ENCODE measurements at regions not wholly inside any gene's neighbourhood (a gene's known extent, or its start where the extent isn't known, plus 50 kb on each side); places are given as distances from the start of the nearest gene placed in this dataset.
A peak's percentile ranks its signal among the peaks of the same experiment; 100 is the strongest.
"Not testable (repeated sequence)": the region's sequence is repeated elsewhere in the genome, so short reads cannot be mapped to it uniquely, and the experiment has no call there.

- DNase-seq, result no peak
Measured at GRCh38 chr11:49499117-49499516, 290.7 kb upstream of the FOLH1 start.

DNA sequence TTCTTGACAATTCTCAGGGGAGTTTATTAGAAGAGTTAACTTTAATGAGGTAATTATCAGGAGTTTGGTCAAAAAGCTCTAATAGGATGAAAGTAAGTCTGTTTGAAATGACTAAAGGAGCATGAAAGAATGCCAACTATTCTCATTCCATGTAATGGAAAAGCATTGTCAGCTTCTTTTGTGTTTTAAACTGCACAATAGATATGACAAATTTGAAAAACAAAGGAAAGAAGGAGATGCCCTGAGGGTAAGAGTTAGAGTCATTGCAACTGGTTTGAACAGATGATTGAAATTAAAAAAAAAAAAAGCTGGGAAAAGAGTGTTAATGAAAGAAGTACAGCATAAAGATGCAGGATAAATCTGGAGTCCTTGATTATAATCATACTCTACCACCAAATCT is 296.8 kb upstream of the FOLH1 start:
- no peak for DNase-seq

DNA sequence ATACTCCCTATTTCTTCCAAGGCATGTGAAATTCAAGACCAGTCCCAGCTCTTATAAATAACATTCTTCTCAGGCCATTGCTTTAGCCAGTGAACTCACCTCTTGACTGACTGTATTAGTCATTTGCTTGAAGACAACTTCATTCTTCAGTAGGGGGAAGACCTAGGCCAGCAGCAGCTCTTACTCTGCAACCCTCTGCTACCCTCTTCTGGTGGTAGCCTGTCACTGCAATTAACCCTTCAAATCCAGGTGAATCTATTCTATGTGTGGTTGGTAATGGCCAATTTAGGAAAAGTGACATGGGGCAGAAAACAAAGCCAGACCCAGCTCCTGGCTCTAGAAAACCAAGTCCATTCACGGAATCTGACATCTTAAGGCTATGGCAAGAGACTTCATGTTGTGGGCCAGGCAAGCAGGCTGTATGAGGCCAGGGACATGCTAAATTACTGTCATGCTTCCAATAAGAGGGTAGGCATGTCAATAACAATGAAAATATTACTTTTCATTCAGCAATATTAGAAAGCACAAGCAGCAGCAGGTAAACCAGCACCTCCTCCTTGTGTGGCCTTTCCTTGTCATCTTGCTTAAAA is 317.9 kb upstream of the FOLH1 start:
- DNase-seq, result peak; percentile 1

DNA sequence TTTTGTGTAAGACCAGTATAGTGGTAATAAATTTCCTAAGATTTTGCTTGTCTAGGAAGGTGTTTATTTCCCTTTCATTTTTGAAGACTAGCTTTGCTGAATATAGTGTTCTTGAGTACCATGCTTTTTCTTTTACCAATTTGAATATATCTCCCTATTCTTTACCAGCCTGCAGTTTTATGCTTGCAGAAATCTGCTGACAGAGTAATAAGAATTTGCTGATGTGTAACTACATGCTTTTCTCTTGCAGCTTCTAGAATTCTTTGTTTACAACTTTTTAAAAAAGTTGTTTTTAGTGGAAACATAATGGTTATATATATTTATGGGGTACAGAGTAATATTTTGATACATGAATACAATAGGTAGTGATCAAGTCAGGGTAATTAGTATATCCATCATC is 324.8 kb upstream of the FOLH1 start:
- no peak for DNase-seq

DNA sequence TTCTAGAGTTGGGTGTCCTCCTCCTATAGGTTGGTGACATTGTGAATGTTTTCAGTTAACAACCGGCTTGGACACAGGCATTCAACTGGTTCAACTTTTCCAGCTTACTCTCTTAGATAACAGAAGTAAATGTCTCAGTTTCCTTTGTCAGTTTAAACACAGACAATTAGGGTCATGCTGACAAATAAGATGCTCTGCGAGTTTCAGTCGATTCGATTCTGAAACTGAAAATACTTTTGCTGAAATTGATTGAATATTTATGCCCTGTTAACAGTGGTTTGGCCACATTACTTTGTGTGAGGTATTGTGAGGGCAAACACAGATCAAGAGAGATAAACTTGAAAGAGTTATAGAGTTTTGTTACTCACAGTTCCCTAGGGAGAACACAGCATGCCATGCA is 330.5 kb upstream of the FOLH1 start:
- DNase-seq, result not testable (repeated sequence)

DNA sequence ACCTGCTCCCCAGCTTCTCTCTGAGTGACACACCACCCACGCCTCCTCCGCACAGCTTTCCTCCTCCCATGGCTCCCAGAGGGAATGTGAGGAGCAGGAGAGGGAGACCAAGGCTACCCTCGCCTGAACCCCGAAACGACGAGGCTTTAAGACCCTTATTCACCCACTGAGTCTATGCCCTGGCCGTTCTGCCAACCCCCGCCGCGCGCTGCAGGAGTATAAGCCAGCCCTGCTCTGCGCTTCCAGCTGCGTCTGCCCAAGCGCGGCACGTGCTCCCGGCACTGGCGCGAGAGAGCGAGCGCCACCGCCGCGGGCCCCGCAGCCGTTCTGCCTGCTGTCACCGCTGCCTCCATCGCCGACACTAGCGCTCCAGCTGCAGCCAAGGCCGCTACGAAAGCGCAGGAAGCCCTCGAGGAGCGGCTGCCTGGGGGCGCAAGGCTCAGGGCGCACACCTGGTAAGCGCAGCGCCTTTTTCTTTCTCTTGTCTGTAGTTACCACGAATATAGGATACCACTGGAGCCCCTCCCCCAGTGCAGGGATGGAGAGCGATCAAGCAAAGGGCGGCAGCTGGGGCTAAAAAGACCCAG is 350.0 kb upstream of the FOLH1 start:
- DNase-seq, result not testable (repeated sequence)

DNA sequence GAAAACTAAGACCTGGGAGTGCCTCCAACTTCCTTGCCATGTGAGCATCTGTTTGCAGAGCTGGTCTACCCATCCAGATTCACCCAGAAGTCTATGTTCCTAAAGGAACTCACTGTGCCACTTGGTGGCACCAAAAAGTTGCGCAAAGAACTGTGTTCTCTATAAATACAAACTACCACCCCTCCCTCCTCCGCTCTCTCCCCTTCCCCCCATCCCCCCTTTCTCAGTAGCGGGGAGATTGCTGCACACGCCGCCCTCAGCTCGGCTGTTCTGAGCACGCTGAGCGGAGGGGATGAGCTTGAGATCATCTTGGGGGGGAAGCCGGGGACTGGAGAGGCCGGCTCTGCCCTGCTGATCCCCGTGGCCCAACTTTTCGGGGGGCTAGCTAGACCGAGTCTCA is 352.2 kb upstream of the FOLH1 start:
- DNase-seq, result not testable (repeated sequence)

DNA sequence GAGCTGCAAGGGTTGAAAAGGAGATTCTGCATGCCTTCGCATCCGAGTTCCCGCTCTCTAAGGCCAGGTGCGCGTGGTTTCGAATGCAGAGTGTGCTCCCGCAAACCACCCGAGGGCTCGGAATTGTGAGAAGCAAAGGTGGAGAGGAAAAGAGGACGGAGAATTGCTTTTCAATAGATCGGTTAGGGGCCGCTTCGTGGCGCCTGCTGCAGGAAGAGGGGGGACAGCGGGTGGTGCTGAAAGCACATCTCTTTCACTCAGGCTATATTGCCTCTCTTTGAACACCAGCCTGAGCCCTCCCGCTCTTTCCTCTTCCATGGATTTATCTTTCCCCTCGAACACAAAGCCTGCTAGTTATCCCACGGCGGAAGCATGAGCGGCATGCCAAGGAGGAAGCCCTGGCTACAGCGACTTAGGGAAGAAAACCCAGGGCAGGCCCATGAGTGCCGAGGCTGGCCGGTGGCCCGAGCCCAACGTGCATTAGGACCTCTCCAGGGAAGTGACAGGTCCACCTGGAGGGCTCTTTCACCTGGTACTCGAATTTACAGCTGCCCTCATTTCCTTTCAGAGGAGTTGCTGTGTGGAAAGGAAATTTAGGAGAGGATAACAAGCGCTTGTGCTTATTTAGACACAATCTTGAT is 353.0 kb upstream of the FOLH1 start:
- DNase-seq, result not testable (repeated sequence)

DNA sequence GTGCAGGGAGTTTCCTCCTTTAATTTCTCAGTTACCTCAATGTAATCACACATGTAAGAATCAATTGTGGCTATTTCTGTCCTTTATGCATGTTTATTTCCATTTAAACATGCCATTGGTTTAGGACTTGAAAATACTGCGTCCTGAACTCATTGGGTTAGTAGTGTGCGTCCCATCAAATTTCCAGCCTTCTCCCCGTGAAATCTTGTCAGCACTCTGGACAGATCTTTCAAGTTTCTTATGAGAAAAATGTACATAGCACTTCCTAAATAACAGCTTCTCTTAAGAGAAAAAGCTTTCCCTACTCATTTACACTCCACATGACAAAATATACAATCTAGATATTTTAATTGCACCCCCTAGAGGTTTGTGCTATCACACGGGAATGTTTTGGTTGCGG is 353.9 kb upstream of the FOLH1 start:
- DNase-seq, result not testable (repeated sequence)

- not testable (repeated sequence) for DNase-seq
Measured at GRCh38 chr11:49579492-49579891, 371.1 kb upstream of the FOLH1 start.

- not testable (repeated sequence) for DNase-seq
Measured at GRCh38 chr11:49585495-49585894, 366.7 kb upstream of the OR4C13 start.

DNA sequence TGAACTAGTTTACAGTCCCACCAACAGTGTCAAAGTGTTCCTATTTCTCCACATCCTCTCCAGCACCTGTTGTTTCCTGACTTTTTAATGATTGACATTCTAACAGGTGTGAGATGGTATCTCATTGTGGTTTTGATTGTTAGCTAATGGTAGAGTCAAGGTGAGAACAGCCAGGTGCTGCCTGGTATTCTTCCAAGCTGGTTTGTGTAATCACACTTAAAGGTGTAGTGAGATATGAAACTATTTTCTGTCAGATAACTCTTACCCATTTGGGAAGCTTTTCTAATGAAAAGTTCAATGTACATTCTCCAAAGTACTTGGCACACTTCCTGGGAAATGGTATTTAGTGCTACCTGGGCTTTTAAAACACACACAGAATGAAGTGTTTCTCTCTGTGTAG is 343.3 kb upstream of the OR4C13 start:
- not testable (repeated sequence) for DNase-seq

DNA sequence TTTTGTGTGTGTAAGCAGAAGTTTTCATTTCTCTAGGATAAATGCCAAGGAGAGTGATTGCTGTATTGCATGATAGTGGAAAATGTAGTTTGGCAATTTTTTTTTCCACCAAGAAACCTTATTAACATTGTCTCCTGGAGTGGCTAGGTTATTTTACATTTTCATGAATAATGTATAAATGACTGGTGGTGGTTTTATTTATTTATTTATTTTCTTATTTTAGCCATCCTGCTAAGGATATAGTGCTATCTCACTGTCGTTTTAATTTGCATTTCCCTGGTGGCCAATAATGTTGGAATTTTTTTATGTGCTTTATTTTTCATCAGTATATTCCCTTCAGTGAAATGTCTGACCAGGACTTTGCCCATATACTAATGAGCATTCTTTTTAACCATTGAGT is 328.3 kb upstream of the OR4C13 start:
- DNase-seq, result not testable (repeated sequence)

GRCh38 chr11:49670705-49671104 is 281.5 kb upstream of the OR4C13 start:
- not testable (repeated sequence) for DNase-seq

- DNase-seq, result not testable (repeated sequence)
Measured at GRCh38 chr11:49702121-49702520, 250.1 kb upstream of the OR4C13 start.

- DNase-seq, result not testable (repeated sequence)
Measured at GRCh38 chr11:49750447-49750846, 201.7 kb upstream of the OR4C13 start.

- not testable (repeated sequence) for DNase-seq
Measured at GRCh38 chr11:49750960-49751359, 201.2 kb upstream of the OR4C13 start.

DNA sequence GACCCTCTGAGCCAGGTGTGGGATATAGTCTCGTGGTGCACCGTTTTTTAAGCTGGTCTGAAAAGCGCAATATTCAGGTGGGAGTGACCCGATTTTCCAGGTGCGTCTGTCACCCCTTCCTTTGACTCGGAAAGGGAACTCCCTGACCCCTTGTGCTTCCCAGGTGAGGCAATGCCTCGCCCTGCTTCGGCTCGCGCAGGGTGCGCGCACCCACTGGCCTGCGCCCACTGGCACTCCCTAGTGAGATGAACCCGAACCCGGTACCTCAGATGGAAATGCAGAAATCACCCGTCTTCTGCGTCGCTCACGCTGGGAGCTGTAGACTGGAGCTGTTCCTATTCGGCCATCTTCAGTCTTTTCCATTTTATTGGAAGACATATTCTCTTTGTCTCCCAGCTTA is 171.4 kb upstream of the OR4C13 start:
- not testable (repeated sequence) for DNase-seq

- not testable (repeated sequence) for DNase-seq
Measured at GRCh38 chr11:49782000-49782399, 170.2 kb upstream of the OR4C13 start.

DNA sequence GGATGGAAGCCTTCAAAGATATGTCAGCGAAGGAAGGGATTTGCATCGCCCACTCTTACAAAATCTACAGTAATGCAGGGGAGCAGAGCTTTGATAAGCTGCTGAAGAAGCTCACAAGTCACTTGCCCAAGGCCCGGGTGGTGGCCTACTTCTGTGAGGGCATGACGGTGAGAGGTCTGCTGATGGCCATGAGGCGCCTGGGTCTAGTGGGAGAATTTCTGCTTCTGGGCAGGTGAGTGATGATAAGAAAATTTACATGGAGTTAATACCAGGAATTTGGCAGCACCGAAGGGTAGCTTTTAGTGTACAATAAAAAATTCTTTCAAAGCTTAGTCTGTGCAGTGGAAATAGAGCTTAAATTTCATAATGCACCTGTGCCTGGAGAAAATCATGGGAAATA is 168.3 kb upstream of the OR4C13 start:
- DNase-seq, result not testable (repeated sequence)

DNA sequence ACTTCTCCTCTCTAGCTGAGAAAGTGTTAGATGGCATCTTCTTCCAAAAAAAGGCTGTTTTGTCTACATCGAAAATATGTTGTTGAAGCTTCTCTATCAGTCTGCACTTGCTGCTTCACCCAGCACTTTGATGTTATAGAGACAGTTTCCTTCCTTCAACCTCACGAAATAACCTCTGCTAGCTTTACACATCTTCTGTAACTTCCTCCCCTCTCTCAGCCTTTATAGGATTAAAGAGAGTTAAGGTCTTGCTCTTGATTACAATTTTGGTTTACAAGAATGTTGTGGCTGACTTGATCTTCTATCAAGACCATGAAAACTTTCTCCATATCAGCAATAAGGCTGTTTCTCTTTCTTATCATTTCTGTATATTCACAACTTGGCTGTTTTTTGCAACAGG is 162.4 kb upstream of the OR4C13 start:
- not testable (repeated sequence) for DNase-seq

DNA sequence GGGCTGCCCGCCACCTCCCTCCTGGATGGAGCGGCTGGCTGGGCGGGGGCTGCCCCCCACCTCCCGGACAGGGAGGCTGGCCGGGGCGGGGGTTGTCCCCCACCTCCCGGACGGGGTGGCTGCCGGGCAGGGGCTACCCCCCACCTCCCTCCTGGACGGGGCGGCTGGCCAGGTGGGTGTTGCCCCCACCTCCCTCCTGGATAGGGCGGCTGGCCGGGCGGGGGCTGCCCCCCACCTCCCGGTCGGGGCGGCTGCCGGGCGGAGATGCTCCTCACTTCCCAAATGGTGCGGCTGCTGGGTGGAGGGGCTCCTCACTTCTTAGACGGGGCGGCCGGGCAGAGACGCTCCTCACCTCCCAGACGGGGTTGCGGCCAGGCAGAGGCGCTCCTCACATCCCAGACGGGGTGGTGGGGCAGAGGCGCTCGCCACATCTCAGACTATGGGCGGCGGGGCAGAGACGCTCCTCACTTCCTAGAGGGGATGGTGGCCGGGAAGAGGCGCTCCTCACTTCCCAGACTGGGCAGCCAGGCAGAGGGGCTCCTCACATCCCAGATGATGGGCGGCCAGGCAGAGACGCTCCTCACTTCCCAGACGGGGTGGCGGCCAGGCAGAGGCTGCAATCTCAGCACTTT is 153.9 kb upstream of the OR4C13 start:
- not testable (repeated sequence) for DNase-seq

- not testable (repeated sequence) for DNase-seq
Measured at GRCh38 chr11:49817705-49818430, 134.3 kb upstream of the OR4C13 start.
